Vagina (tissue), 2 donors: ENCODE measurements at regions not wholly inside any gene's neighbourhood (a gene's known extent, or its start where the extent isn't known, plus 50 kb on each side); places are given as distances from the start of the nearest gene placed in this dataset.

Experiments used
- DNase-seq, 2 donors: peaks; one replicate each; pipeline ENCODE4 v3.0.0-alpha.2; 2017; ENCODE audit errors: extremely low spot score in 2 of 2
- H3K27ac ChIP-seq: fragments of 200-600 bp; sonication (generic); one replicate; pipeline ENCODE4 v1.5.1; 2019
- H3K27me3 ChIP-seq: fragments of 200-600 bp; sonication (generic); one replicate; pipeline ENCODE4 v1.5.1; 2019
- H3K36me3 ChIP-seq, 2 donors: fragments of 200-600 bp; sonication (generic); one replicate each; pipeline ENCODE4 v1.5.1; 2017 to 2019
- H3K4me1 ChIP-seq: fragments of 200-600 bp; sonication (generic); one replicate; pipeline ENCODE4 v1.5.1; 2019
- H3K4me3 ChIP-seq, 2 donors: fragments of 200-600 bp; sonication (generic); 1 replicate in 1 of 2; 2 replicates in 1 of 2; pipeline ENCODE4 v1.5.1; 2016 to 2019
- H3K9me3 ChIP-seq: fragments of 200-600 bp; sonication (generic); one replicate; pipeline ENCODE4 v1.5.1; 2019
- POLR2A ChIP-seq, 2 donors: fragments of 450-650 bp; IDR thresholded peaks; one replicate each; pipeline ENCODE4 v1.6.1; 2017; ENCODE audit warnings: antibody characterized with exemption in 2 of 2, mild to moderate bottlenecking in 2 of 2, moderate library complexity in 2 of 2
- POLR2AphosphoS5 ChIP-seq, 2 donors: sonication (generic); formaldehyde crosslinking; IDR thresholded peaks; one replicate each; pipeline ENCODE4 v1.9.0; 2017; ENCODE audit warnings: antibody characterized with exemption in 2 of 2, mild to moderate bottlenecking in 2 of 2, low read depth in 1 of 2; ENCODE audit not compliant: insufficient read depth in 1 of 2
- intact Hi-C: fragments of 100-400 bp; cut with DNase I; formaldehyde crosslinking; loops from one replicate; pipeline ENCODE4 v1.15.1; 2023
- TF ChIP-seq, protein P1 (sequence below), 3 experiments: fragments of 450-650 bp in 2 of 3; fragments of 200-600 bp in 1 of 3; sonication (generic) in 1 of 3; IDR thresholded peaks; one replicate each; pipeline ENCODE4 v1.5.1; 2017 to 2019; ENCODE audit warnings: antibody characterized with exemption in 3 of 3, mild to moderate bottlenecking in 2 of 3, moderate library complexity in 2 of 3

DNA sequence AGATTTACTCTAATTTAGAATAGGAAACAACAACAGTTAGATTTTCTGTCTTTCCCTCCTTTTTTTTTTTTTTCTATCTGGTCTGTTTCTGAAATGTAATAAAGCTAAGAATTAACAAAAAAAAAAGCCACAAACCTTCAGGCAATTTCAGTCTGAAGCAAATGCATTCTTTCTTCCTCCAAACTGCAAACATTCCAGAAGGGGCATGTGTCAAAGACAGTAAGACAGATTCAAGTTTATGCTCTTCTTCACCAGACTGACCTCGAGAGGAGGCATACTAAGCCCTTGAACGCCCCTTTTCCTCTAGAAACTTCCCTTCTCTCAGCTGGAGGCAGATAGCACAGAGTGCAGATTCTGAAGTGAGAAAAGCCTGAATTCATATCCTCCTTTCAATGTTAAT lies 654.6 kb upstream of the LMCD1 start:
- no peak overlapping the region for H3K4me3 ChIP-seq
- no peaks in the 10 kb centered on the region for H3K4me1 ChIP-seq
- H3K9me3 ChIP-seq: no peaks in the 10 kb centered on the region
- no peak overlapping the region for H3K27ac ChIP-seq
- H3K36me3 ChIP-seq: no peaks in the 10 kb centered on the region
- intact Hi-C loops: no loop called here
- DNase-seq: no peak
- no peaks in the 10 kb centered on the region for H3K27me3 ChIP-seq
- TF ChIP-seq POLR2A (IDR thresholded peaks at IDR 0.05) (no peak), POLR2AphosphoS5 (IDR thresholded peaks at IDR 0.05; ENCODE audit: insufficient read depth in 1 of 2, low read depth in 1 of 2) (no peak)
- TF ChIP-seq, protein P1, sequence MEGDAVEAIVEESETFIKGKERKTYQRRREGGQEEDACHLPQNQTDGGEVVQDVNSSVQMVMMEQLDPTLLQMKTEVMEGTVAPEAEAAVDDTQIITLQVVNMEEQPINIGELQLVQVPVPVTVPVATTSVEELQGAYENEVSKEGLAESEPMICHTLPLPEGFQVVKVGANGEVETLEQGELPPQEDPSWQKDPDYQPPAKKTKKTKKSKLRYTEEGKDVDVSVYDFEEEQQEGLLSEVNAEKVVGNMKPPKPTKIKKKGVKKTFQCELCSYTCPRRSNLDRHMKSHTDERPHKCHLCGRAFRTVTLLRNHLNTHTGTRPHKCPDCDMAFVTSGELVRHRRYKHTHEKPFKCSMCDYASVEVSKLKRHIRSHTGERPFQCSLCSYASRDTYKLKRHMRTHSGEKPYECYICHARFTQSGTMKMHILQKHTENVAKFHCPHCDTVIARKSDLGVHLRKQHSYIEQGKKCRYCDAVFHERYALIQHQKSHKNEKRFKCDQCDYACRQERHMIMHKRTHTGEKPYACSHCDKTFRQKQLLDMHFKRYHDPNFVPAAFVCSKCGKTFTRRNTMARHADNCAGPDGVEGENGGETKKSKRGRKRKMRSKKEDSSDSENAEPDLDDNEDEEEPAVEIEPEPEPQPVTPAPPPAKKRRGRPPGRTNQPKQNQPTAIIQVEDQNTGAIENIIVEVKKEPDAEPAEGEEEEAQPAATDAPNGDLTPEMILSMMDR (IDR thresholded peaks at IDR 0.05): no peak

- DNase-seq: no peak
- no peaks in the 10 kb centered on the region for H3K4me1 ChIP-seq
- intact Hi-C loops: no loop called here
- TF ChIP-seq POLR2A (IDR thresholded peaks at IDR 0.05) (no peak), POLR2AphosphoS5 (IDR thresholded peaks at IDR 0.05; ENCODE audit: insufficient read depth in 1 of 2, low read depth in 1 of 2) (no peak)
- TF ChIP-seq, protein P1 (IDR thresholded peaks at IDR 0.05): no peak
- H3K27me3 ChIP-seq: no peaks in the 10 kb centered on the region
- no peak overlapping the region for H3K27ac ChIP-seq
- no peaks in the 10 kb centered on the region for H3K36me3 ChIP-seq
- no peaks in the 10 kb centered on the region for H3K9me3 ChIP-seq
- H3K4me3 ChIP-seq: no peak overlapping the region
Observed at GRCh38 chr3:7847521-7847920, 654.1 kb upstream of the LMCD1 start.

DNA sequence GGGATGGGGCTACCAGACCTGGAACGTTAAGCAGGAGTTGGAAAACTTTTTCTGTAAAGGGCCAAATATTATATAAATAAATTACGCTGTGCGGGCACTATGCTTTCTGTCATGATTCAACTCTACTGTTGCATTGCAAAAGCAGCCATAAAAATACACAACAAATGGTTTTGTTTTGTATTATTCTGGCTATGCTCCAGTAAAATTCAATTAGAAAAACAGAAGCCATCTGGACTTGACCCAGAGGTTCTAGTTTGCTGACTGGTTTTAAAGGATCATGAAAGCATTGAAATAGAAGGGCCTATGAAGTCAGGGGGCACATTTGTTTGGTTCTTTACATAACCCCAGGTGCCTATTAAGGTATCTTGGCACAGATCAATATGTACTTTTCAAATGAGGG lies 647.4 kb upstream of the LMCD1 start:
- Histone ChIP-seq H3K27ac (no peak overlapping the region), H3K9me3 (no peaks in the 10 kb centered on the region), H3K4me3 (no peak overlapping the region), H3K36me3 (no peaks in the 10 kb centered on the region), H3K27me3 (no peaks in the 10 kb centered on the region), H3K4me1 (no peaks in the 10 kb centered on the region)
- intact Hi-C loops: no loop called here
- DNase-seq: no peak
- TF ChIP-seq, protein P1 (IDR thresholded peaks at IDR 0.05): no peak
- TF ChIP-seq POLR2AphosphoS5 (IDR thresholded peaks at IDR 0.05; ENCODE audit: insufficient read depth in 1 of 2, low read depth in 1 of 2) (no peak), POLR2A (IDR thresholded peaks at IDR 0.05) (no peak)

DNA sequence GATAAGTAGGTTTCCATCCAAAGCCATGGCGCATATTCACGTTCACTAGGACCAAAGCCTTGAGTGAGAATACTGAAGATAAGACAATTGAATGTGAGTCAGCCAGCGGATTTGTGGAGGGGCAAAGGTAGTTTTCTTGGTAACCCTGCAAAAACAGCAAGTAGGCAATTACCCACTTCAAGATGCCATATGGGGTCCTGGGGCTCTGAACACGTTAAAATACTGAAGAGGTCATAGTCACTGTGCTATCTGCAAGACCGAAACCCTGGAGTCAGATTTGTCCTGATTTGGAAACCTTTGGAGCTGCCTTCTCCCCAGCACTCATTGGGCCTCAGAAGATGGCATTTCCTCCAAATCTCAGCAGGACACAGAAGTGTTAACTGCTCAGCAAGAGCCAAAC lies 646.9 kb upstream of the LMCD1 start:
- H3K27me3 ChIP-seq: no peaks in the 10 kb centered on the region
- no peaks in the 10 kb centered on the region for H3K4me1 ChIP-seq
- H3K9me3 ChIP-seq: no peaks in the 10 kb centered on the region
- intact Hi-C loops: no loop called here
- TF ChIP-seq POLR2AphosphoS5 (IDR thresholded peaks at IDR 0.05; ENCODE audit: insufficient read depth in 1 of 2, low read depth in 1 of 2): no peak
- TF ChIP-seq, protein P1 (IDR thresholded peaks at IDR 0.05): no peak
- no peak for TF ChIP-seq POLR2A (IDR thresholded peaks at IDR 0.05)
- no peaks in the 10 kb centered on the region for H3K36me3 ChIP-seq
- no peak for DNase-seq
- no peak overlapping the region for H3K27ac ChIP-seq
- H3K4me3 ChIP-seq: no peak overlapping the region

DNA sequence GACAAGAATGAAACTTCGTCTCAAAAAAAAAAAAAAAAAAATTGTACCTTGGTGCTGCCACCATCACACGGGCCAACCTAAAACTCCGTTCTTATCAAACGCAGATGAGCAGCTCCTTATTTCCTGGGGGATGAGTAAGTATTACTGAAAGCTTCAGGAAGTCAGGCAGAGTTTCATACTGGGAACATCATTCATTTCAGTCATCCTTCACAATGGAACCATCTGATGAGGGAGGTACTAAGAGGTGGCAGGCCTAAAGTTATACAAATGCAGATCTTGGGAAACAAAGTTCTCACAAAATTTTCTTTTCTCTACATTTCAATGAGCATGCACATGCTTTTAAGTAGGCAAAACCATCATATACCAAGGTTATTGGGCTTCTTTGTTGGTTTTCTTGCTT lies 636.0 kb upstream of the LMCD1 start:
- no peak overlapping the region for H3K27ac ChIP-seq
- no peak for TF ChIP-seq POLR2AphosphoS5 (IDR thresholded peaks at IDR 0.05; ENCODE audit: insufficient read depth in 1 of 2, low read depth in 1 of 2)
- TF ChIP-seq, protein P1 (IDR thresholded peaks at IDR 0.05): no peak
- TF ChIP-seq POLR2A (IDR thresholded peaks at IDR 0.05): no peak
- H3K9me3 ChIP-seq: no peaks in the 10 kb centered on the region
- H3K27me3 ChIP-seq: no peaks in the 10 kb centered on the region
- H3K36me3 ChIP-seq: no peaks in the 10 kb centered on the region
- no peak overlapping the region for H3K4me3 ChIP-seq
- intact Hi-C loops: no loop called here
- H3K4me1 ChIP-seq: no peaks in the 10 kb centered on the region
- no peak for DNase-seq
